GM19351 (cell line): ENCODE measurements at regions not wholly inside any gene's neighbourhood (a gene's known extent, or its start where the extent isn't known, plus 50 kb on each side); places are given as distances from the start of the nearest gene placed in this dataset.

Experiments
- ATAC-seq: cut with Tn5 transposase; IDR thresholded peaks from one replicate; pipeline ENCODE4 v1.9.1; 2021; ENCODE audit warnings: mild to moderate bottlenecking, moderate library complexity; ENCODE audit not compliant: unreplicated experiment

DNA sequence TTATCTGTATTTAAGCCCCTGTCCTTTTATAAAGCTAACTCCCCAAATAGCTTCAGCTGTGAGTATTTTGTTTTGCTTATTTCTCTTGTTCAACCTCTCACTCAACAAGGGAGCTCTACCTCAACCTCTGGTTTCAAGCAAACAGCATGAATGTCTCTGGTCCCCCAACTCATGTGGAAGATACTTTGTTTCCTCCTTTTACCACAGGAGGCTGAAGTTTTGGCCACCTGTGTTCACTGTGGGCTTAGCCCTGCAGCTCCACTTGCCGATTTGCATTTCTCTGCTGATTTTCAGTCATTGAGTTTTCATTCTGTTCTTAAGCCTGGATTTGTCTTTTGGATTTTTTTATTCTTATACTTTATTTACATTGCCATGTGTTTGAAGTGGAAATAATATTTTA, 613.1 kb downstream of the USP25 start:
- no peak for ATAC-seq

DNA sequence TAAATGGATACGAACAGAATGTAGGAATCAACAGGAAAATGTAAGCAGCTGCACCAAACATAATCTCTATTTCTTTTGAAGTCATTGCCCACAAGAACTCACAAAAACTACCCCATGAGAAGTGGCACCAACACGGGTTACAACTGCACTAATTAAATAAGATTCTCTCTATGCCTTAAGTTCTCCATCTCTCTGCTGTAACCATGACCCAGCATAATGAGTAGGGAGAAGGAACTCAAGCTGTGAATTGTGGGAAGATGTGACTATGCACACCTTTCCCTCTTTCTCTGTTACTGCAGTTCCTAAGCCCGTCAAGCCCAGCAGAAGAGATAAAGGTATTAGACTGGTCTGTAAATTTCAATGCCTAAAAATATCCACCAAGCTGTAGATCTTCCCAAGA, 614.0 kb downstream of the USP25 start:
- no peak for ATAC-seq

DNA sequence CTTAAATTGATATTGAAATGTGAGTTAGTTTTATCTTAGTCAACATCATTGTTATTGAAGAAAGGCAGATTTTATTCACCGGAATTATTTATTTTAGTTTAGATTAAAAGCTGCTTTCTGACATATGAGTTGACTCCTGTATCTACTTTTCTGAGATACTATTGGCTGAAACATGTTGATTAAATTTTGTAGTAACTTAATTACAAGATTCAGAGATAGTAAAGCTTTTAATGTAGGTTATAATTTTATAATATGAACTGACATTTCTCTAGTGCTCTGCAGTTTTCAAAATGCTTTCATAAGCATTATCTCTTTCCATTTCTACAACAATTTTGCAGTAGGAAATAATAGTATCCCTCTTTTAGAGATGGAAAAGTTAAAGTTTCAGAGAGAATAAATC, 616.0 kb downstream of the USP25 start:
- no peak for ATAC-seq

DNA sequence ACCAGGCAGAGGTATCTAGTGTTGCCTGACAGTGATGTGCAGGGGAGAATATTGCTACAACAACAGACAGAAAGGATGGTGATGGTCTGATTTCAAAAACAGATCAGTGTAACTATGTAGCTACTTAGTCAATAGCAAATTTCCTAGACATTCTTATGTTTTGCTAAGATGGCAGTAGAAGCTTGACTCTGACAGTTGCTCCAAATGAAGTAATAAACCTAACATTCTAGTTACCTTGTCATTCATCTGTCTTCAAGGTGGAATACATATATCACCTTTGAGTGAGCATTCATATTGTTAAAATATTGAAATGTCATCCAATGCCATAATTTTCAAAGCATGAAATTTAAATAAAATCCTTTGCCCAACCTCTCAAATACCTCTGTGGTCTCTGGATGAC, 617.4 kb downstream of the USP25 start:
- ATAC-seq: no peak

DNA sequence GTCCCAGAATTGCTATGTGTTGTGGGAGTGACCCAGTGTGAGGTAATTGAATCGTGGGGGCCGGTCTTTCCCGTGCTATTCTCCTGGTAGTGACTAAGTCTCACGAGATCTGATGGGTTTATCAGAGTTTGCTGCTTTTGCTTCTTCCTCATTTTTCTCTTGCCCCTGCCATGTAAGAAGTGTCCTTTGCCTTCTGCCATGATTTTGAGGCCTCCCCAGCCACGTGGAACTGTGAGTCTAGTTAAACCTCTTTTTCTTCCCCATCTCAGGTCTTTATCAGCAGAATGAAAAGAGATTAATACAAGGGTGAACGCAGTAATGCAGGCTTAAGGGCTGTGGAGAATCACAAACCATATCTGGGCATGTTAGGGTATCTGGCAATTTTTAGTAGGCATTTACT, 624.0 kb downstream of the USP25 start:
- ATAC-seq: no peak

DNA sequence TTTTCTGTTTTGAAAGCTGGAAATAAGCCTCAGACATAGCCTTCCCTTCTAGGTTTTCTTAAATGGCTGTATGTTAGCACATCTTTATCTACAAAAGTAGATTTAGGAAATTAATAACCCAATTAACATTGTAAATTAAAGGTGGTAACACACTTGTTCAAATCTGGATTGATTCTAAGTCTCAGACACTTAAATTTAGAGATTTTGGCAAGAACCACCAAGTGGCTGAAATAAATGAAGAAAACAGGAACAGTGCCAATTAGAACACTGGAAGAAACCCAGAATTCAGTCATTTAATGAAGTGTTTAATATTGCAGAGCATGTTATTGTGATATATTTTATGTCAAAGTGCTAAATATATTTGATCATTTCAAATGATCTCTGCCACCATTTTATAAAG, 628.2 kb downstream of the USP25 start:
- ATAC-seq: no peak

DNA sequence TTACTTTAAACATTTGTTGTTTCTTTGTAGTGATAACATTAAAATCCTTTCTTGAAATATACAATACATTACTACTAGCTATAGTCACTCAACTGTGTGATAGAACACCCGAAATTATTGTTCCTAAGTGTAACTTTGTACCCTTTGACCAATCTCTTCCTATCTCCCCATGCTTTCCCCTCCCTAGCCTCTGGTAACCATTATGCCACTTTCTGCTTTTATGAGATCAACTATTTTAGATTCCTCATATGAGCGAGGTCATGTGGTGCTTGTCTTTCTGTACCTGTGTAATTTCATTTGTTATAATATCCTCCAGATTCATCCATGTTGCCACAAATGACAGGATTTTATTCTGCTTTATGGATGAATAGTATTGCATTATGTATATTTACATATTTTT, 629.0 kb downstream of the USP25 start:
- no peak for ATAC-seq

DNA sequence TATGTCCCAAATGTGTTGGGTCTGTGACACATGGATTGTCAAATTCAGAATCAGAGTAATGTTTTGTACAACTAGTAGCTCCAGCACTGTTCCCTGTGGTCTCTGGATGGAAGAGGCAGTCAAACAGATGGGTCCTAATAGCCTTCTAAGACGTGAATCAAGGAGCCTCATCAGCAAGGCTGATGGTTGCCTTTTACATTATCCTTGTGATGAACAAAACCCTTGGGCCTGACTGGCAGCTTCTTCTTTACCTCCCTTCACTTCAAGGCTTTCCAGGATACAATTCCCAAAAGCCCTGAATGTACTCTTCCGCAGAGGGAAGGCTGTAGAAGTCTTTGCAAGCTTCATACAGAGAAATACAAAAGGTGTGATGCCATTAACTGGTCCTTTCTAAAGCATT, 633.3 kb downstream of the USP25 start:
- ATAC-seq: no peak

DNA sequence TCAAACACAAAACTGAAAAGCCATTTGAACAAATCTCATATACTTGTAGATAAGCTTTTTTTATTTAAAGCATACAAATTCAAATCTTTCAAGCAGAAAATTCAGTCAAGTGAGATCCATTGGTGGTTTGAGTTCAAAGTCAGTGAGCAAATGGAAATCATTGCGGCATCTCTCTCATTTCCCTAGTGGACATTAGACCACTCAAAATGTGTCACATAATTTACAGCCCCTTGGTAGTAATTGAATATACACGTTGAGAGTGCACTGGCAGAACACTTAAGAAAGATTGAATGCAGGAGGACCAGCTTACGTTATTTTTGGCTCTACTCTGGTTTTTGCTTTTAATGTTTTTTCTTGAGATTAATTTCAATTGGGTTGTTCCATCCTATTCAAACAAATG, 633.7 kb downstream of the USP25 start:
- no peak for ATAC-seq

DNA sequence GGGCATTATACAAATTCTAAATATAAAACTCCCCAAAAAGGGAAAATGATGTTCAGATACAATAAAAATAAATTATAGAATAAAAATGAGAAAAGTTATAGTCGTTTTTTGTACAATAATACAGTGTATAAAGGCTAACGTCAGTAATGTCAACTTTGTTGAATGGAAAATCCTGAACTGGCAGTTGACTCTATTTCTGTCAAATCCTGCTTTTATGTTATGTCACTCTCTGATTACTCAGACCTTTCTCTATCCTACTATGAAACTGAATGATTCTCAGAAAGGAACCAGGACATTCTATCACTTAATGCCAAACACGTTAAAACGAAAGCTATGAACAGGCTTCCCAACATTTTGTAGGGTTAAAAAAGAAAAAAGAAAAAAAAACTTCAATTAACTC, 636.4 kb downstream of the USP25 start:
- ATAC-seq: no peak

DNA sequence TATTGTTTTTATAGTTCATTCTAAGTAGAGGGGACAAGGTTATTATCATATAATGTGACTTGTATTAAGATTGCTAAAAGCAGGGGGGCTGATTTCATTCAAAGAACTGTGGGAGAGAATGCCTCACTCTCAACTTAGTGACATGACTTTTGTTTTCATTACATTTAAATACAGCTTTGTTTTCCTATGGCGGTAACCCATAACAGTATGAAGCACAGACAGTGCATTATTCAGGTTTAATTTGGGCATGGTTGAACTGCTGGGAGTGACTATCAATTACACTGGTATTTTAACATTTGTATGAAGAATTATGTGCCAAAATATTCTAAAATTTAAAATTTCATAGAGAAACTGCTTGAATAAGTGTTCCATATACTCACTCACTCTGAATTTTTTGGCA, 637.3 kb downstream of the USP25 start:
- ATAC-seq: no peak

DNA sequence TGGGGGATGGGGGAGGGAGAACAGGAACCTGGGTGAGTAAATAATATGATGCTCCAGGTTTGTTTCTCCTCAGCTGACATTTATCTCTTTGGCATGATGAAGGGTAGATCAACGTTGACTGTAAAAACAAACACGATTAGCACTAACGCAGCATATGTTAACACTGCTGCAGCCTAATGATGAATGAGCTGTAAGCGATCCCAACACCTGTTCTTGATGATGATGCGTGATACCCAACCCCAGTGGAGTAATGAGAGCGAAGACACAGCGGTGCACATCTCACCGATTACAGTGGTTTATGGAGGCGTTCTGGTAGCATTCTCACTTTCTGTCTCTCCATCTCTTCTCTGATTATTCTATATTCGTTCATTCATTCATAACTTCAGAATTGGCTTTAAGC, 640.4 kb downstream of the USP25 start:
- ATAC-seq: no peak

DNA sequence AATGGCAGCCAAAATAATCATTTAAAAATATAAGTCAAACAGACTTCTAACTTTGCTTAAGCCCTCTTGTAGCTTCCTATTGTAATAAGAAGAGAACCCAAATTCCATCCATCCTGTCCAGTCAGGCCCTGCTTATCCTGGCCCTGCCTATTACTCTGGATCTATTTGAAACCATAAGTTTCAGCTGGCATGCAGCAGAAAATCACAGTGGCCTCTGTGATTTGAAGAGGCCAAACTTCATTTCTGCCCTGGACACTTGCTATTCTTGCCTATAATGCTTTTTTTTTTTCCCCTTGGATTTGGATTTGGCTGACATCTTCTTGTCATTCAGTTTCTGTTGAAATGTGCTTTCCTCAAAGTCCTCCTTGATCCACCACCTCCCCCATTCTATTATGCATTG, 642.8 kb downstream of the USP25 start:
- no peak for ATAC-seq

DNA sequence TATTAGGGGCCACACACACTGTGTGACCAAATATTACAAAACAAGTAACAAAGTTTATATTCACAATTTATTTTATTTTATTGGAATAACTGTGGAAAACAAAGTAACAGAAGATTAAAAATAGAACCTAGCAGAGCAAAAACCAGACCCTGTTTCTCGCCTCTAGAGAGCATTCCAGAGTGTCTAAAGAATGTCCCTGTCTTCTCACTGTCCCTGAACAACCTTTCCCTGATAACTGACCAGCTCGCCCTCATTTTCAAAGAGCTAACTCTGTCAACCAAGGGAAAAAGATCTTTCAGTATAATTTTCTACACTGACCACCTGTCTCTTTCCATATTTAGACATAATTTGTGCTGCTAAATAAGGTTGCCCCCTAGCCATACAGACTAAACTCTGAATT, 646.9 kb downstream of the USP25 start:
- no peak for ATAC-seq

DNA sequence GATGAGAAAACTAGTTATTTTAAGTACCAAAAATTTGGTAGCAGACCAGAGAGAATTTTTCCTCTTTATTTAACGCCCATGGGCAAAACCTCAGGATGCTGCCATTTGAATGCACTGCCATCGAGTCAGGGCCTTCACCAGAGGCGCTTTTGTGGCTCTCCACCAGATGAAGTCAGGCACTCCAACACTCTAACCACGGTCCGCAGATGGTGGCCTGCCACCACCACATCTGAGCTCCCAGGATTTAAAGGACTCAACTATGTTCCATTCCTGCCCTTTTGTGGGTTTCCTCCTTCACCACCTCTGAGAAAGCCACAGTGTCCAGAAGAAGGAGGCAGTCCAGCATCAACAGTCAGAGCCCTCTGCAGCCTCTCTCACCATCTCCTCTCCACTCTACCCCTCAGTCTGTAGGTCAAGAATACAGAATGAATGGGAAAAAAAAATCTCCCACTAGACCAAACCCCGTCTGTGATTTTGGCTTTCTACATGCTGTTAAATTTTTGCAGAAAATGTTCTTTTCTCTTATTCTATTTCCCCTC, 647.4 kb downstream of the USP25 start:
- no peak for ATAC-seq

DNA sequence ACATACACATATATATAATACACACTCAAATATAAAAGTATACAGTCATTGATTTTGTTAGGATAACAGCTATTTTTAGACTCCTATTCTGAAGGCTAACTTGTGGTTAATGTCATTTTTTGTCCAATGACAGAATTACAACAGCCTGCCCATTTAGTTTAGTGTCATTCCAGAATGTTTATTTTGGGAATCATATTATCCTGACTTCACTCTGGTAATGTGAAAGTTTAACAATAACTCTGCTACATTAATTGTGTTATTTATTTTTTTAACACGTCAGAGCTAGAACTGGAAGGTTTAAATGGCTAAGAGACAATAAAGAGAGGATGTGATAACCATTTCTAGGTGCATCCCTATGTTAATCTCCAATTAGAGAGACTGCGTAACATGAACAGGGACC, 648.1 kb downstream of the USP25 start:
- ATAC-seq: no peak

DNA sequence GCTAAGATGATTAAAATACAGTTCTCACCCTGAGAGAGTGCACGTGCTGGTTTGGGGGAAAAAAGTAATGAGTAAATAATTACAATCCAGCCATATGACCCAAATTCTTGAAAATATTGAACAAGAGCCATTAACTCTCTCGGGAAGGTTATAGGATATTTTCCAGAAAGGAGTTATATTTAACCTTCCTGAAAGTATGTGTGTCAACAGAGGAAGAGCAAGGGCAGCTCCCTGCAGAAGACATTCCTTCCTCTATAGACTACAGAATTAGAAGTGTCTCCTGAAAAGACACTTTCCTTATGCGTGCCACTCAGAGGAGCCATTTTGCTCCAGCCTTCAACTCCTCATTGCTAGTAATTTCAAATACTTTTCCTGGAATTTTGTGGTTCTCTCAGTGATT, 648.7 kb downstream of the USP25 start:
- no peak for ATAC-seq

DNA sequence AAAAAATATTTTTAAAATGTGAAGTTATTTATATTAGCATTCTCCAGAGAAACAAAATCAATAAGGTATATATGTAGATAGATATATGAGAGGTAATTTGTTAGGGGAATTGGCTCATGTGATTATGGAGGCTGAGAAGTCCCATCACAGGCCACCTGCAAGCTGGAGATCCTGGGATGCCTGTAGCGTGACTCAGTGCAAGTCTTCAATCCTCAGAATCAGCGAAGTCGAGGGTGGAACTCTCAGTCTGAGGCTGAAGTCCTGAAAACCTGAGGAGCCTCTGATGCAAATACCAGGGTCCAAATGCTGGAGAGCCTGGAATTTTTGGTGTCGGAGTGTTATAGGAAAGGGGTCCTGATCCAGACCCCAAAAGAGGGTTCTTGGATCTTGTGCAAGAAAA, 658.5 kb downstream of the USP25 start:
- ATAC-seq: no peak

DNA sequence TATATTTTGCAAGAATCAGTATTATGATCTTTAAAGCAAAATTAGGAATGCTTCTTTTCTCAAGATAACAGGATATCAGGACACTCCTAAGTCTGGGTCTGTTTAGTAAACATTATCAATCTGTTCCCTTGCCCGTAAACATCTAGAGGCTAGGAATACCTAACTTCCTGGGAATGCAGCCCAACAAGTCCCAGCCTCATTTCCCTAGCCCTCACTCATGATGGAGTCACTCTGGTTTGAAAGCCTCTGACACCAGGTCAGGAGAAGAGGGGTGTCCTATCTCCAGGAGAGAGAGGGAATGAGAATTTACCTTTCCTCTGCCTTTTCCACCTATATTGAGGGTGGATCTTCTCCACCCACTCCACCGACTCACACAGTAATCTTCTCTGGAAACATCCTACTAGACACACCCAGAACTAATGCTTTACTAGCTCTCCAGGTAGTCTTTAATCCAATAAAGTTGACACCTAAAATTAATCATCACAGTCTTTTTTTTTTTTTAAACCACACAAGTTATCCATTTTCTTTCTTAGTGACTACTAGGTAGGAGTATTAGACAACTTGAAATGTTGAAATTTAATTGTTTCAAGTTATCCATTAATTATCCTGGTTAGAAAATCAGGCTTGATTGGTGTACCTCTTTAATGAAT, 659.3 kb downstream of the USP25 start:
- ATAC-seq: no peak

DNA sequence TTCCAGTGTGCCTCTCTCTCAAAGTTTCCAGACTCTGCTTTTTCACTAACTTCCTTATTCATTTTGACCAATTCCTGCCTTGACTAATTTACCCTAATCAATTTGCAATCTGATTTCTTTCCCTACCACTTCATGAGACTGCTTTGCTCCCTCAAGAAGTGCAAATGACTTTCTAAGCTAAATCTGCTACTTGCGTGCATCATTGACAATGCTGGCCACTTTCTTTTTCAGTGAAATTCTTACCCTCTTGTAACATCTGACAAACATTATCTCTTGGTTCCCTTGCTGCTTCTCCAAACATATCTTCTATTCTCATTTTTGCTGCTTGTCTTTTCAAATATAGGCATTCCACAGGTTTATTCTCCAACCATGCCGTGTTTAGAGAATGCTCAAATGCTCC, 659.9 kb downstream of the USP25 start:
- ATAC-seq: no peak

DNA sequence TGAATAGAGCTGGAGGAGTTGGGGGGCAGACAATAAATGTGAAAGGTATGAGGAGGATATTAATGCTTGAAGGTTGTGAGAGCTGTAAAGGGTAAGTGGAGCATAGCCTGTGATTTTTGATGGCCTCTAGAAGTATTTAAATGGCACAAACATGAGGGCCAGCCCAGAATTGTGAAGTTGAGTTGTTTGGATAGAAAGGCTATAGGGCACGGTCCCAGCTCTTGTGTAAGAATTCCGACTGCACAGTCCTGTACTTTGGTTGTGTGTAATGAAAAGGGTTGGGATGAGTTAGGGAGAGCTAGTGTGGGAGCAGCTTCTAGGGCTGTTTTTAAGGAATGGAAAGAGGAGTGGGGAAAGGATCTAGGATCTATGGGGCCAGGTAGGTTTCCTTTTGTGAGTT, 665.5 kb downstream of the USP25 start:
- no peak for ATAC-seq

DNA sequence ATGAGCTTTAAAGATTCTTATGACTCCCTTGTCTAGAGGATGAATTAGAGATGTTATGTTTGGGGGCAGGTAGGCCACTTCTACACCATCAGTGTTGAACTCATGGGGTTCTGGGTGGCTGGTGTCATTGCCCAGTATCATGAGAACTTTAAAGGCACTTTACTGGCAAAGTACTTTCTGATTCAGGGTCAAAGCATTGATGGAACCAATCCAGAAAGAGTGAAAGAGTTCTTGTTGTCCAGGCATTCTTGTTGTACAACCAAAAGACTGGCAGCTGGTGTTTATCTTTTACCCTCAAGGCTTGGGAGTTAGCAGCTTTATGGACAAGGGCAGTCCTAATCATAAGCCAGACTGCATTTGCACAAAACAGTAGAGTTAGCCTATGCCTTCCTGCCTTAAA, 673.0 kb downstream of the USP25 start:
- no peak for ATAC-seq

DNA sequence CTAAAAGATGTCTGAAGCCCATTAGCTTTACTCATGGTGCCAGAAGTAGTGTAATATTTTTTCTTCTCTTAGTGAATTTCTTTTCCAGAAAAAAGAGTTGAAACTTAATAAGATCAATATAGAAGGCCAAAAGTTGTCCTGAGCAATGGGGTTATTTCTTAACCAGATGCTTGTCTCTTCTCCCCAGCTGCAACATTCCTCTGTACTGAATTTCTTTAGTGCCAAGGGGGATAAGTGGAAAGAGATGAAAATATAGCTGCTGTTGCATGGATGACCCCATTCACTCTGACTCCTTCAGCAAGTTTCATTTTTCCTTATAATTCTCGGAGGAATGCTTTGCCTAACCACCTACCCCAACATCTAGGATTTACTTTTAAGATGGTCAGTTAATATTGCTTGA, 675.0 kb downstream of the USP25 start:
- ATAC-seq: no peak
